SK-N-SH (cell line): ENCODE measurements at regions not wholly inside any gene's neighbourhood (a gene's known extent, or its start where the extent isn't known, plus 50 kb on each side); places are given as distances from the start of the nearest gene placed in this dataset.

ENCODE experiments used
- CTCF ChIA-PET: fragments of 300-600, 350-600 bp; formaldehyde crosslinking; extraction: SDS; loops from one replicate; lab custom pipeline; 2021; lab: Yijun Ruan, JAX
- POLR2A ChIA-PET: fragments of 350-600 bp; sonication (Branson Sonifier 250); formaldehyde crosslinking; extraction: SDS; loops from one replicate; lab custom pipeline; 2020; ENCODE audit warnings: antibody characterized with exemption, inconsistent platforms; lab: Yijun Ruan, JAX
- DNase-seq: peaks from one replicate; pipeline ENCODE4 v3.0.0; 2012
- H2AFZ ChIP-seq: fragments of 200-600 bp; sonication (generic); 2 replicates; pipeline ENCODE4 v1.8.1; 2016; ENCODE audit warnings: antibody characterized with exemption, mild to moderate bottlenecking, low read depth
- H3F3A ChIP-seq: fragments of 200-600 bp; sonication (generic); replicated peaks from 2 replicates; pipeline ENCODE3; 2016; ENCODE audit warnings: antibody characterized with exemption, mild to moderate bottlenecking; ENCODE audit not compliant: insufficient read depth
- H3K27ac ChIP-seq, 2 experiments: fragments of 200-500 bp in 1 of 2; fragments of 200-600 bp in 1 of 2; sonication (Bioruptor generic) in 1 of 2; sonication (generic), shearing (Covaris generic) in 1 of 2; 2 replicates each; pipeline versions ENCODE4 v1.5.1 to v1.6.1; 2014 to 2016; ENCODE audit warnings: low read depth in 2 of 2, inconsistent platforms in 1 of 2, low read length in 1 of 2, mild to moderate bottlenecking in 1 of 2, mixed read lengths in 1 of 2
- H3K27me3 ChIP-seq: fragments of 200-600 bp; sonication (generic), shearing (Covaris generic); 2 replicates; pipeline ENCODE4 v1.6.1; 2016; ENCODE audit warnings: mixed run types; ENCODE audit not compliant: insufficient read depth
- H3K36me3 ChIP-seq, 2 experiments: fragments of 200-500 bp in 1 of 2; fragments of 200-600 bp in 1 of 2; sonication (Bioruptor generic) in 1 of 2; sonication (generic) in 1 of 2; replicated peaks in 1 of 2; 2 replicates each; pipeline versions ENCODE3 to v1.5.1; 2014 to 2016; ENCODE audit warnings: low read length in 1 of 2, mild to moderate bottlenecking in 1 of 2; ENCODE audit not compliant: insufficient read depth in 2 of 2, control insufficient read depth in 1 of 2
- H3K4me1 ChIP-seq, 2 experiments: fragments of 200-500 bp in 1 of 2; fragments of 200-600 bp in 1 of 2; sonication (Bioruptor generic) in 1 of 2; sonication (generic), shearing (Covaris generic) in 1 of 2; 2 replicates each; pipeline versions ENCODE4 v1.5.1 to v1.6.1; 2014 to 2016; ENCODE audit warnings: low read depth in 1 of 2, low read length in 1 of 2, mixed run types in 1 of 2; ENCODE audit not compliant: insufficient read depth in 2 of 2, control insufficient read depth in 1 of 2
- H3K4me2 ChIP-seq: fragments of 200-600 bp; sonication (generic), shearing (Covaris generic); 2 replicates; pipeline ENCODE4 v1.6.1; 2017; ENCODE audit warnings: mixed run types
- H3K4me3 ChIP-seq, 2 experiments: fragments of 200-500 bp in 1 of 2; fragments of 200-600 bp in 1 of 2; sonication (Bioruptor generic) in 1 of 2; sonication (generic), shearing (Covaris generic) in 1 of 2; 2 replicates each; pipeline versions ENCODE4 v1.5.1 to v1.8.1; 2014 to 2016; ENCODE audit warnings: low read depth in 2 of 2, inconsistent platforms in 1 of 2, low read length in 1 of 2, mild to moderate bottlenecking in 1 of 2, mixed read lengths in 1 of 2, moderate library complexity in 1 of 2
- H3K79me2 ChIP-seq: fragments of 200-600 bp; sonication (generic); 2 replicates; pipeline ENCODE4 v1.8.1; 2017; ENCODE audit warnings: mild to moderate bottlenecking; ENCODE audit not compliant: insufficient read depth
- H3K9ac ChIP-seq: fragments of 200-600 bp; sonication (generic); 2 replicates; pipeline ENCODE4 v1.6.1; 2017; ENCODE audit warnings: mixed run types
- H3K9me2 ChIP-seq: fragments of 200-600 bp; sonication (generic); 2 replicates; pipeline ENCODE4 v1.6.1; 2017; ENCODE audit warnings: mixed run types
- H3K9me3 ChIP-seq: fragments of 200-600 bp; sonication (generic); 2 replicates; pipeline ENCODE4 v1.6.1; 2017; ENCODE audit warnings: mixed run types, mild to moderate bottlenecking, moderate library complexity
- H4K20me1 ChIP-seq: fragments of 200-600 bp; sonication (generic); 2 replicates; pipeline ENCODE4 v1.6.1; 2017; ENCODE audit warnings: mild to moderate bottlenecking, mixed run types; ENCODE audit not compliant: insufficient read depth
- EZH2phosphoT487 ChIP-seq: fragments of 200-600 bp; sonication (generic); IDR thresholded peaks from 2 replicates; pipeline ENCODE4 v1.6.1; 2017; ENCODE audit warnings: low read depth, mixed run types, mild to moderate bottlenecking, antibody characterized with exemption, moderate library complexity, borderline replicate concordance
- FOSL2 ChIP-seq: IDR thresholded peaks from 2 replicates; pipeline ENCODE4 v1.4.0; 2012; ENCODE audit warnings: low read depth, mild to moderate bottlenecking, moderate library complexity, borderline replicate concordance
- FOXJ3 ChIP-seq: sonication (generic); formaldehyde crosslinking; IDR thresholded peaks from 2 replicates; pipeline ENCODE4 v1.5.1; 2020; ENCODE audit warnings: mild to moderate bottlenecking, missing genetic modification reagents
- GABPA ChIP-seq: IDR thresholded peaks from 2 replicates; pipeline ENCODE4 v1.4.0; 2012; ENCODE audit warnings: low read depth, mild to moderate bottlenecking
- GATA2 ChIP-seq: sonication (generic); formaldehyde crosslinking; IDR thresholded peaks from 2 replicates; pipeline ENCODE4 v1.5.0; 2020; ENCODE audit warnings: mild to moderate bottlenecking, missing genetic modification reagents
- MEF2A ChIP-seq: IDR thresholded peaks from 2 replicates; pipeline ENCODE4 v1.4.0; 2012; ENCODE audit warnings: low read depth, borderline replicate concordance
- NFIC ChIP-seq: IDR thresholded peaks from 2 replicates; pipeline ENCODE4 v1.4.0; 2012; ENCODE audit warnings: borderline replicate concordance
- NRF1 ChIP-seq: IDR thresholded peaks from 2 replicates; pipeline ENCODE4 v1.6.1; 2012; ENCODE audit warnings: low read depth, mild to moderate bottlenecking, low read length
- RAD21 ChIP-seq: IDR thresholded peaks from 2 replicates; pipeline ENCODE4 v1.6.1; 2012; ENCODE audit warnings: mild to moderate bottlenecking, low read length
- REST ChIP-seq: IDR thresholded peaks from 2 replicates; pipeline ENCODE4 v1.6.1; 2012; ENCODE audit warnings: mild to moderate bottlenecking, low read depth, low read length, moderate library complexity
- RFX5 ChIP-seq: IDR thresholded peaks from 2 replicates; pipeline ENCODE4 v1.6.1; 2012; ENCODE audit warnings: mild to moderate bottlenecking, improper control_type of control experiment, low read length
- RXRA ChIP-seq: IDR thresholded peaks from 2 replicates; pipeline ENCODE4 v1.4.0; 2012; ENCODE audit warnings: low read depth, mild to moderate bottlenecking, borderline replicate concordance
- SMC3 ChIP-seq: IDR thresholded peaks from 2 replicates; pipeline ENCODE4 v1.6.1; 2012; ENCODE audit warnings: low read depth, low read length, improper control_type of control experiment
- TCF12 ChIP-seq: IDR thresholded peaks from 2 replicates; pipeline ENCODE4 v1.4.0; 2012
- USF2 ChIP-seq: fragments of 150-350 bp; IDR thresholded peaks from 2 replicates; pipeline ENCODE4 v1.6.1; 2017; ENCODE audit warnings: antibody characterized with exemption, low read length, low read depth, borderline replicate concordance
- ZBTB33 ChIP-seq: IDR thresholded peaks from 2 replicates; pipeline ENCODE4 v1.4.0; 2012; ENCODE audit warnings: low read depth, borderline replicate concordance
- WGBS: methylation state at CpG from one replicate; pipeline ENCODE4 v1.1.6; 2017; ENCODE audit warnings: low lambda C conversion rate; 5-methylcytosine and 5-hydroxymethylcytosine counted together
- TF ChIP-seq, protein P1 (sequence below): IDR thresholded peaks from 2 replicates; pipeline ENCODE4 v1.4.0; 2012; ENCODE audit warnings: low read depth, borderline replicate concordance

GRCh38 chr2:146681991-146682390, 1162.8 kb upstream of the ACVR2A start:
- no peak for DNase-seq
- H4K20me1 ChIP-seq: no peaks in the 10 kb centered on the region
- H3K4me3 ChIP-seq: no peak overlapping the region
- H3K27ac ChIP-seq: no peak overlapping the region
- H3F3A ChIP-seq: peaks cover 2% of the 10 kb centered on the region
- no peak overlapping the region for H3K9ac ChIP-seq
- no peak overlapping the region for H3K4me2 ChIP-seq
- POLR2A ChIA-PET: no interaction called here
- no peaks in the 10 kb centered on the region for H3K4me1 ChIP-seq
- H3K36me3 ChIP-seq: no peaks in the 10 kb centered on the region
- 73% methylated on average over 1 of the region's 1 CpG for WGBS
- H3K9me3 ChIP-seq: no peaks in the 10 kb centered on the region
- CTCF ChIA-PET: interaction anchor here (1.0 kb wide), 1 partner anchor 401 kb away, joined by 3 read pairs; no protein-coding TSS in a partner anchor
- no peaks in the 10 kb centered on the region for H3K79me2 ChIP-seq
- H3K9me2 ChIP-seq: no peaks in the 10 kb centered on the region
- no peak overlapping the region for H2AFZ ChIP-seq
- TF ChIP-seq, protein P1, sequence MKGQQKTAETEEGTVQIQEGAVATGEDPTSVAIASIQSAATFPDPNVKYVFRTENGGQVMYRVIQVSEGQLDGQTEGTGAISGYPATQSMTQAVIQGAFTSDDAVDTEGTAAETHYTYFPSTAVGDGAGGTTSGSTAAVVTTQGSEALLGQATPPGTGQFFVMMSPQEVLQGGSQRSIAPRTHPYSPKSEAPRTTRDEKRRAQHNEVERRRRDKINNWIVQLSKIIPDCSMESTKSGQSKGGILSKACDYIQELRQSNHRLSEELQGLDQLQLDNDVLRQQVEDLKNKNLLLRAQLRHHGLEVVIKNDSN: no peak
- TF ChIP-seq MEF2A: no peak
- no peak for TF ChIP-seq RXRA
- TF ChIP-seq RFX5: no peak
- TF ChIP-seq NFIC: no peak
- TF ChIP-seq EZH2phosphoT487: no peak
- no peak for TF ChIP-seq REST
- TF ChIP-seq NRF1: no peak
- no peak for TF ChIP-seq ZBTB33
- TF ChIP-seq USF2: no peak
- TF ChIP-seq FOXJ3: no peak
- TF ChIP-seq SMC3: no peak
- no peak for TF ChIP-seq TCF12
- no peak for TF ChIP-seq RAD21
- no peak for TF ChIP-seq GATA2 (CRISPR knock-in tag)
- no peak for TF ChIP-seq FOSL2
- TF ChIP-seq GABPA: no peak
- no peaks in the 10 kb centered on the region for H3K27me3 ChIP-seq
